SK-N-DZ (cell line): ENCODE measurements at regions not wholly inside any gene's neighbourhood (a gene's known extent, or its start where the extent isn't known, plus 50 kb on each side); places are given as distances from the start of the nearest gene placed in this dataset.
"Not testable (repeated sequence)": the region's sequence is repeated elsewhere in the genome, so short reads cannot be mapped to it uniquely, and the experiment has no call there.

Experiments used
- DNase-seq: peaks from one replicate; pipeline ENCODE4 v3.0.0-alpha.2; 2015; ENCODE audit warnings: low spot score

GRCh38 chr3:115385774-115386730 is 237.3 kb upstream of the GAP43 start:
- DNase-seq, result peak; percentile 81

- no peak for DNase-seq
Measured at GRCh38 chr3:115388166-115388565, 235.1 kb upstream of the GAP43 start.

- no peak for DNase-seq
Measured at GRCh38 chr3:115388811-115389210, 234.5 kb upstream of the GAP43 start.

GRCh38 chr3:115396801-115397200 is 226.5 kb upstream of the GAP43 start:
- DNase-seq, result peak; percentile 97

- DNase-seq, result no peak
Measured at GRCh38 chr3:115397433-115397832, 225.9 kb upstream of the GAP43 start.

GRCh38 chr3:115398506-115398905 is 224.8 kb upstream of the GAP43 start:
- peak; percentile 91 for DNase-seq

- peak; percentile 82 for DNase-seq
Measured at GRCh38 chr3:115399750-115400149, 223.6 kb upstream of the GAP43 start.

- DNase-seq, result no peak
Measured at GRCh38 chr3:115401298-115401697, 222.0 kb upstream of the GAP43 start.

DNA sequence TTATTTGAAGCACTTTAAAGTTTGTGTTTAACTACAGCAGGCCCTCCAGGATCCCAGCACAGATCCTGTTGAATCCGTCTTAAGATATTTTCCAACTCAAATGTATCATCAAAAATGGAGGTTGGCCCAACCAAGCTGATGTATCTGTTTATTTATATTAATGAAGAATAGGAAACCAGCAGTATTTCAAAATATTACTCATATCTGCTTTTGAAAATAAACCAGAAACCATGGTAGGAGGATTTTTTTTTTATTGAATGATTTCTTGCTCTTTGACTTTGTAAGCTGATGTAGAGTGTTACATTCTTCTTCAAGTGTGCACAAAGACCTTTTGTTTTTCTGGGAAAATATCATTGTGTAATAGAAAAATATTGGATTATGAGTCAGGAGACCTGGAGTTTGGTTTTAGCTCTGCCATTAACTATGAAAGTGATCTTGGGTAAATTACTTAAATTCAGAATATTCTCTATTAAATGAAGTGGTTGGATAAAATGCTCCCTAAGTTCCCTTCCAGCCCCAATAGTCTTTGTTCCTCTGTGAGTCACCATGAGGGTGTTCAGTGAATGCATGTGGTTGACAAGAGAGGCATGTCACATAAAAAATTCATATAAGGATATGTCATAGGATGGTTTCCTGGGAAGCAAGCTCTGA is 221.3 kb upstream of the GAP43 start:
- no peak for DNase-seq

DNA sequence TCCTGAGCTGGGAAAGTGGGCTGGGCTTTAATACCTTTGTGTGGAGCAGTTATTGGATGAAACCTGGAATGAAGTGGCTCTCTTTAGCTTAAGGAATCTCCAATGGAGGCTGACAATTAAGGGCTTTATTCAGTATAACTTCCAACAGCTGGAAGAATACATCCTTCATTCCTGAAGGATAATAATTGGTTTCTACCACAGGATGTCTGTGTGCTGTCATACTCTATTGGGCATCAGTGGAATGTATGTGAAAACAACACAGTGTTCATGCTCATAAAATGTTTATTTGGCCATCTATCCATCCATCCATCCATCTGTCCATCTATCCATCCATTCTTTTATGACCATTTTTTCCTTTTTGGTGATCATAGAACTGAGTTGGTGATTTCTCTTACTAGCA is 220.7 kb upstream of the GAP43 start:
- no peak for DNase-seq

- peak; percentile 57 for DNase-seq
Measured at GRCh38 chr3:115403786-115404185, 219.5 kb upstream of the GAP43 start.

GRCh38 chr3:115409596-115409995 is 213.7 kb upstream of the GAP43 start:
- DNase-seq, result no peak

DNA sequence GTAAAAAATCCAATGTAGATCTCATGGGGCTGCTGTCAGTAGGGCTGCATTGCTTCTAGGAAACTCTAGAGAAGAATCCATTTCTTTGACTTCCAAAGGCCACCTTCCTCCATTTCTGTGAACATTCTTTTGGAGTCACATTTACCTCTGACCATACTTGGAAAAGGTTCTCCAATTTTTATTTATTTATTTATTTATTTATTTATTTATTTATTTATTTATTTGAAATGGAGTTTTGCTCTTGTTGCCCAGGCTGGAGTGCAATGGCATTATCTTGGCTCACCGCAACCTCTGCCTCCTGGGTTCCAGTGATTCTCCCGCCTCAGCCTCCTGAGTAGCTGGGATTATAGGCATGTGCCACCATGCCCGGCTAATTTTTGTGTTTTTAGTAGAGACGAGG is 208.7 kb upstream of the GAP43 start:
- not testable (repeated sequence) for DNase-seq

DNA sequence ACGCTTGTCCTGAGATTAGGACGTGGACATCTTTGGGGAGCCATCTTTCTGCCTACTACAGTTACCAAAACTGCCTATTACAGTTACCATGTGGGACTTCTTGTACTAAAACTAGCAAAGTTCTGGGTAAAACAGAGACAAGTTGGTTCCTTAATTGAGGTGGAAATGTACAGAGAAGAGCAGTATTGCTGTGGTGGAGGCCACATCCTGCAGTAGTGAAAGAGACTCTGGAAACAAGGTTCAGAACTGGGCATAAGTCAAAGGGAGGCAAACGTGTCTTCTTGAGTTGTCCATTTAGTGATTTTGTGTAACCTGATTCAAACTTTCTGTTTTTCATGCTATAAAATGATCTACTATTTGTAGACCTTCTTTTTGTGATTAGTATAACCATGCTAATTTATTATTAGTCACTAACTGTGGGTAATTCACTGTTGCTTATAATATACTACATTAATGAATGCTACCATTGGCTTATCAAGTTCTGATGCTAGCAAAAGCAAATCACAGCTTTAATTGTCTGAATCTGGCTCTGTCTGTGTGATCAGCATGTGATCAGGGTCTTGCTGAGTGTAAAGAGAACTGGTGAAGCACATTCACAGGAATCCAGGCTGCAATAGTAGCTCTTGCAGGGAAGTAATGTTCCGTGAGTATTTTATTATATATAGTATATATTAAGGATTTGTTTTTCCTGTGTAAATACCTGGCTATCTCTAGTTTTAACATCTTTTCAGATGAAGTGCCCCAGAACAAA is 207.9 kb upstream of the GAP43 start:
- DNase-seq, result no peak

- no peak for DNase-seq
Measured at GRCh38 chr3:115418583-115418982, 204.7 kb upstream of the GAP43 start.

DNA sequence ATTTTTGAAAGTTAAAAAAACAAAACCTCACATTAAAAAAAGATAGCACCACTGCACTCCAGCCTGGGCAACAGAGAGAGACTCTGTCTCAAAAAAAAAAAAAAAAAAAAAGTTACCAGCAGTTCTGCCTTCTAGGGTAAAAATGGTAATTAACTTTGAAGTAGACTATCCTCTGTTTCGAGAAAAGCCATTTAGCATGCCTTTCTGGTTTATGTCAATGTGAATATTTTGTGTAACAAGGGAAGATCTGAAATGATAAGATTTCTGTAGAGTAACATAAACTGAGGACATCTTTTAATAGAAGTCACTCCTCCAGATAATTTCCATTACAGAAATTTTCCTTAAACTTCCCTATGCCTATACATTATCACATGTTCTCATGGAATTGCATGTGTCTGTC is 203.2 kb upstream of the GAP43 start:
- peak; percentile 86 for DNase-seq

- DNase-seq, result no peak
Measured at GRCh38 chr3:115423170-115423569, 200.1 kb upstream of the GAP43 start.

GRCh38 chr3:115428841-115429240 is 194.5 kb upstream of the GAP43 start:
- no peak for DNase-seq

DNA sequence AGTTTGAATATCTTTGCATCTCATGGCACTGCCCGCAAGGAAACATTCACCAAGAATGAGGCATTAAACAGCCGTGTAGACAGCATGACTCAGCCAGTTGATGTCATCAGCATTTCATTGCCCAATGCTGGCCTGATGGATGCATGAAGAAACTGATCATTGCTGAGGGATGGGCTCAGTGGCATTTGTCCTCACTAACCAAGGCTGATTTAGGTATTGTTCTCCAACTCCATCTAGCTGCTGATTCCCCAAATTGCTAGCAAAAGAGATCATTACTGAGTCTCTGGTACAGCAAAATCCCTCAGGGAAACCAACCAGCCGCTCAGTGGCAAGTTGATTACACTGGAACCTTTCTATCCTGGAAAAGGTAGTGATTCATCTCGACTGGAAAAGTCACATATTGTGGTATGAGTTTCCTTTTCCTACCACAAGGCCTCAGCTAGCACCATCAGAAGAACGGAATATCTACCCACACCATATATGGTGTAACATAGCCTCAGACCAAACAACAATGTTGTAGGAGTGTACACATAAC is 186.5 kb upstream of the GAP43 start:
- DNase-seq, result peak; percentile 22

GRCh38 chr3:115438799-115439198 is 184.5 kb upstream of the GAP43 start:
- DNase-seq, result no peak

DNA sequence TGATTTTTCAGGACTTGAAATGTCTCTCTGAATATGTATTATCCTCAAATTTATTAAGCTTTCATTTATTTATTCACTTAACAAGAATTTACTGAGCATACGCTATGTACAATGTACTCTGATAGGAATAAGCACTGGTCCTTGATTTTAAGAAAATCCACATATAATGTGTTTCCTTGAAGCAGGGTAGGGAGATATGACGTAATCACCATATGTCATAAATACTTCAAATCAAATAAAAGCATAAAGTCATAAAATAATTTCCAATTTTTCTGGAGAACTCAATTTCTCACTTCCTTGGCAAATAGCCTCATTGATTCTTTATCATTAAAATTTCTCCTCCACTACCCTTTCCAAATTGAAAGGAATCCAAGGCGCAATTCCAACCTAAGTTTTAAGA is 177.8 kb upstream of the GAP43 start:
- no peak for DNase-seq

DNA sequence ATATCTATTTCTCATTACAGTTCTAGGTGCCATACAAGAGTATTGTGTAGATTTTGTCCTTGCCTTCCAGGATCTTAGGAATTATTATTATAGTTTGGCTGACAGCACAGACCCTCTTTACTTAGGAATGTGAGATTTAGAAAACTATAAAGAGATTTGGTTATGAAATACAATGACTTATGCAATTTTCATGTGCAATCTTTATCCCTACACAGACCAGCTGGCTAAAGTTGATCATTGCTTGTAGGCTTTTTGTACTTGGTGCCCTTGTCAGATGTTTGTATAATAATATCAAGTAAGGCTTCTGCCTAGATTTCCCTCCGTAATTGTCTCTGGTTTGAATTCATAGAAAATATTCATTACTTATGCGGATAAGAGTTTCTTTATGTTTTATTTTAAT is 174.5 kb upstream of the GAP43 start:
- no peak for DNase-seq
